ENCODE measurements at regions not wholly inside any gene's neighbourhood (a gene's known extent, or its start where the extent isn't known, plus 50 kb on each side); places are given as distances from the start of the nearest gene placed in this dataset.

- H3K9me3 ChIP-seq: no peaks in the 10 kb centered on the region
- no peaks in the 10 kb centered on the region for H3K36me3 ChIP-seq
- H3K4me1 ChIP-seq: no peaks in the 10 kb centered on the region
- no peak overlapping the region for H3K27ac ChIP-seq
- no peak overlapping the region for H3K4me3 ChIP-seq
- DNase-seq: no peak
- WGBS, 2 donors: 81 to 85% methylated on average over 24 of the region's 24 CpGs
- intact Hi-C loops (cut with DNase I): no loop called here
- H3K27me3 ChIP-seq: peaks cover 0 to 8% (median 0%) of the 10 kb centered on the region in 3 donors
- no peak for TF ChIP-seq EP300 (IDR thresholded peaks at IDR 0.05)
- no peak for TF ChIP-seq POLR2A (IDR thresholded peaks at IDR 0.05)
- no peak for TF ChIP-seq CTCF (IDR thresholded peaks at IDR 0.05)
- no peak for TF ChIP-seq POLR2AphosphoS5 (IDR thresholded peaks at IDR 0.05)
Measured at GRCh38 chr22:22125579-22126468, 118.8 kb upstream of the VPREB1 start.

DNA sequence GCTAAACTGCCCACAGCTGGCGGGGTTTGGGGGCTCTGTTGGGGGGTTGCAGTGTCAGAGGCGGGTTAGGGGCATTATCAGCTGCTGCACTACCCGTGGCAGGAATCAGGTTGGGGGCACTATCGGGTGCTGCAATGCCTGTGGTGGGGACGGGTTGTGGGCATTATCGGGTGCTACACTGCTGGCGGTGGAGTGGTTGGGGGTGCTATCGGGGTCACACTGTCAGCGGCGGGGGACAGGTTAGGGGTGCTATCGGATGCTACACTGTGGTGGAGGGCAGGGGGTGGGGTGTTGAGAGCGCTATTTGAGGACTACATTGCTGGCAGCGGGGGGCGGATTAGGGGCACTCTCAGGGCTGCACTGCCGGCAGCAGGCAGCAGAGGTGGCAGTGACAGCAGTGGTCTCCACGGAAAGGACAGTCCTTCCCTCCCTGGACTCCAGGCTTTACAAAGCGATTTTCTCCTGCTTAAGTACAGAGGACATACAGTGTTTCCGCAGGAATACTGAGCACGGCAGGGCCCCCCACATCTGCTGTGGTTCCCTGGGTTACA, 119.5 kb upstream of the VPREB1 start:
- Histone ChIP-seq H3K36me3 (no peaks in the 10 kb centered on the region), H3K27me3 (peaks cover 0 to 8% (median 0%) of the 10 kb centered on the region in 3 donors), H3K4me3 (no peak overlapping the region), H3K4me1 (no peaks in the 10 kb centered on the region), H3K9me3 (no peaks in the 10 kb centered on the region), H3K27ac (no peak overlapping the region)
- WGBS, 2 donors: 88 to 89% methylated on average over 19 of the region's 19 CpGs
- TF ChIP-seq EP300 (IDR thresholded peaks at IDR 0.05) (no peak), POLR2AphosphoS5 (IDR thresholded peaks at IDR 0.05) (no peak), POLR2A (IDR thresholded peaks at IDR 0.05) (no peak), CTCF (IDR thresholded peaks at IDR 0.05) (no peak)
- DNase-seq: no peak
- intact Hi-C loops (cut with DNase I): no loop called here

- H3K27ac ChIP-seq: no peak overlapping the region
- no peak overlapping the region for H3K4me3 ChIP-seq
- DNase-seq: no peak
- H3K4me1 ChIP-seq: no peaks in the 10 kb centered on the region
- H3K36me3 ChIP-seq: no peaks in the 10 kb centered on the region
- peaks cover 0 to 10% (median 0%) of the 10 kb centered on the region in 3 donors for H3K27me3 ChIP-seq
- WGBS, 2 donors: 84 to 92% methylated on average over 12 of the region's 12 CpGs
- no peaks in the 10 kb centered on the region for H3K9me3 ChIP-seq
- intact Hi-C loops (cut with DNase I): no loop called here
- TF ChIP-seq EP300 (IDR thresholded peaks at IDR 0.05) (no peak), POLR2A (IDR thresholded peaks at IDR 0.05) (no peak)
Measured at GRCh38 chr22:22124374-22124773, 120.2 kb upstream of the VPREB1 start.

DNA sequence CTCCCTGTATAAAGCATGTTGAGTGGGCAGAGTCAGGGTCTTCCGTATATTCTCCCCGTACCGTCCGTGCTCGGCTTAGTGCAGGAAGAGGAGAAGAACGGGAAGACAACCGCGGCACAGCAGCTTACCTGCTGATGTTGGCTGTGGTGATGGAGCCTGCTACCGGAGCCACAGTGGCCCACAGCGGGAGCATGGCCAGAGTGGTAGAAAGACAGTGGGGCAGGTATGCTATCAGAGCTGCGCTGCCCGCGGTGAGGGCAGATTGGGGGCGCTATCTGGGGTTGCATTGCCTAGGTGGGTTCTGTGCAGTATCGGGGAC, 120.7 kb upstream of the VPREB1 start:
- 92 to 94% methylated on average over 15 of the region's 15 CpGs for WGBS, 2 donors

More for the DNA sequence above, 120.7 kb upstream of the VPREB1 start:
- TF ChIP-seq POLR2AphosphoS5 (IDR thresholded peaks at IDR 0.05): no peak
- no peak for TF ChIP-seq CTCF (IDR thresholded peaks at IDR 0.05)
- no peak for TF ChIP-seq POLR2A (IDR thresholded peaks at IDR 0.05)
- TF ChIP-seq EP300 (IDR thresholded peaks at IDR 0.05): no peak
- Histone ChIP-seq H3K27ac (no peak overlapping the region), H3K36me3 (no peaks in the 10 kb centered on the region), H3K4me1 (no peaks in the 10 kb centered on the region), H3K9me3 (no peaks in the 10 kb centered on the region), H3K4me3 (no peak overlapping the region), H3K27me3 (peaks cover 0 to 14% (median 0%) of the 10 kb centered on the region in 3 donors)
- no peak for DNase-seq
- intact Hi-C loops (cut with DNase I): no loop called here

Measured in sigmoid colon (tissue), 6 donors.